Naive thymus-derived CD4-positive, alpha-beta T cell (primary cell): ENCODE measurements at regions not wholly inside any gene's neighbourhood (a gene's known extent, or its start where the extent isn't known, plus 50 kb on each side); places are given as distances from the start of the nearest gene placed in this dataset.
A peak's percentile ranks its signal among the peaks of the same experiment; 100 is the strongest.

Experiments used
- ATAC-seq: fragments of 150-1000 bp; cut with Tn5 transposase; 2 replicates; pipeline ENCODE4 v1.10.0; 2021; ENCODE audit warnings: mild to moderate bottlenecking, moderate library complexity
- CTCF ChIA-PET: fragments of 350-600 bp; sonication (Branson Sonifier 250); formaldehyde crosslinking; loops from one replicate; lab custom pipeline; 2021; ENCODE audit warnings: antibody characterized with exemption; lab: Charles Lee
- POLR2A ChIA-PET: fragments of 350-600 bp; sonication (Branson Sonifier 250); formaldehyde crosslinking; loops from one replicate; lab custom pipeline; 2021; ENCODE audit warnings: antibody characterized with exemption, inconsistent platforms; lab: Charles Lee
- DNase-seq, 9 donors: peaks; one replicate each; pipeline versions ENCODE4 v3.0.0 to v3.0.0-alpha.2; 2020 to 2022; ENCODE audit warnings: mixed read lengths in 1 of 9
- H3K27ac ChIP-seq: one replicate; pipeline ENCODE4 v1.7.0; 2013; ENCODE audit warnings: mild to moderate bottlenecking, low read depth, low read length, moderate library complexity
- H3K27me3 ChIP-seq, 2 donors: one replicate each; pipeline ENCODE4 v1.7.0; 2013; ENCODE audit warnings: low read length in 2 of 2, mild to moderate bottlenecking in 2 of 2, moderate library complexity in 2 of 2; ENCODE audit not compliant: control insufficient read depth in 2 of 2, insufficient read depth in 2 of 2
- H3K36me3 ChIP-seq, 3 experiments: 1 replicate in 2 of 3; 2 replicates in 1 of 3; pipeline ENCODE4 v1.7.0; 2013; ENCODE audit warnings: low read length in 3 of 3, mild to moderate bottlenecking in 3 of 3, moderate library complexity in 1 of 3; ENCODE audit not compliant: insufficient read depth in 3 of 3, control insufficient read depth in 2 of 3
- H3K4me1 ChIP-seq, 2 donors: one replicate each; pipeline ENCODE4 v1.7.0; 2013; ENCODE audit warnings: low read length in 2 of 2, mild to moderate bottlenecking in 2 of 2, moderate library complexity in 1 of 2; ENCODE audit not compliant: control insufficient read depth in 2 of 2, insufficient read depth in 2 of 2
- H3K4me3 ChIP-seq: 2 replicates; pipeline ENCODE4 v1.7.0; 2013; ENCODE audit warnings: mild to moderate bottlenecking, low read length
- H3K9me3 ChIP-seq, 3 experiments: 1 replicate in 2 of 3; 2 replicates in 1 of 3; pipeline ENCODE4 v1.7.0; 2013; ENCODE audit warnings: low read length in 3 of 3; ENCODE audit not compliant: control insufficient read depth in 2 of 3
- H3K27ac Mint-ChIP-seq, 9 donors: one replicate each; pipeline ENCODE4 v1.8.0; 2020 to 2022; ENCODE audit warnings: mixed read lengths in 9 of 9, mild to moderate bottlenecking in 8 of 9, moderate library complexity in 5 of 9, inconsistent platforms in 2 of 9
- H3K27me3 Mint-ChIP-seq, 5 donors: one replicate each; pipeline ENCODE4 v1.8.0; 2021 to 2022; ENCODE audit warnings: mixed read lengths in 5 of 5, mild to moderate bottlenecking in 1 of 5
- H3K36me3 Mint-ChIP-seq, 5 donors: one replicate each; pipeline ENCODE4 v1.8.0; 2020 to 2022; ENCODE audit warnings: mixed read lengths in 5 of 5, mild to moderate bottlenecking in 3 of 5, inconsistent platforms in 1 of 5
- H3K4me1 Mint-ChIP-seq, 7 donors: one replicate each; pipeline ENCODE4 v1.8.0; 2020 to 2022; ENCODE audit warnings: mixed read lengths in 7 of 7, mild to moderate bottlenecking in 3 of 7, inconsistent platforms in 1 of 7
- H3K4me3 Mint-ChIP-seq, 10 donors: one replicate each; pipeline ENCODE4 v1.8.0; 2020 to 2022; ENCODE audit warnings: mild to moderate bottlenecking in 10 of 10, mixed read lengths in 10 of 10, moderate library complexity in 6 of 10, inconsistent platforms in 2 of 10
- H3K9me3 Mint-ChIP-seq, 11 donors: one replicate each; pipeline ENCODE4 v1.8.0; 2020 to 2022; ENCODE audit warnings: mixed read lengths in 11 of 11, mild to moderate bottlenecking in 4 of 11, inconsistent platforms in 1 of 11, moderate library complexity in 1 of 11
- intact Hi-C, 2 donors: fragments of 100-400 bp; cut with micrococcal nuclease; formaldehyde crosslinking; loops; one replicate each; pipeline ENCODE4 v1.15.1; 2023

GRCh38 chr10:124285587-124286527 is 132.9 kb downstream of the OAT start:
- Mint-ChIP-seq H3K36me3 (no peaks in the 10 kb centered on the region), H3K27ac (peak overlapping the region in 1 of 9 donors; percentile 32), H3K4me1 (peaks cover 0 to 6% (median 0%) of the 10 kb centered on the region in 7 donors), H3K27me3 (no peaks in the 10 kb centered on the region), H3K4me3 (peak overlapping the region in 3 of 10 donors; percentile 2 to 55 (median 29)), H3K9me3 (no peaks in the 10 kb centered on the region)
- peak; percentile 40 for ATAC-seq
- Histone ChIP-seq H3K9me3 (no peaks in the 10 kb centered on the region), H3K36me3 (no peaks in the 10 kb centered on the region), H3K4me1 (no peaks in the 10 kb centered on the region), H3K27ac (no peak overlapping the region), H3K27me3 (no peaks in the 10 kb centered on the region), H3K4me3 (no peak overlapping the region)
- intact Hi-C loops: no loop called here
- ChIA-PET CTCF (no interaction called here), POLR2A (no interaction called here)
- DNase-seq: no peak

DNA sequence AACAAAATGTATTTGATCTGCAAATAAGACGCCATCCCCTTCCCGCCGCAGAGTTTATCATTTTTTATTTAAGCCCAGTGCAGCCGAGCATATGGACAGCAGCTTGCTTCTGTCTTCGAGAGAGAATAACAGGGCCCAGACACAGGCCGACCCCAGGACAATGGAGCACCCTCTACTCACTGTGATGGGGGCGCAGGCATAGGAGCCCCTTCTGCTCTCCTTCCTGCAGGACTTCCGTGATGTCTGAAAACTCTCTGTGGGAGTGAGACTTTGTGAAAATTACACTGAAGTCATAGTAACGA is 134.8 kb downstream of the OAT start:
- H3K4me1 Mint-ChIP-seq: peaks cover 0 to 3% (median 0%) of the 10 kb centered on the region in 7 donors
- no peak overlapping the region for H3K4me3 Mint-ChIP-seq
- no peak overlapping the region for H3K27ac ChIP-seq
- no peak for ATAC-seq
- H3K36me3 Mint-ChIP-seq: no peaks in the 10 kb centered on the region
- H3K36me3 ChIP-seq: no peaks in the 10 kb centered on the region
- no peaks in the 10 kb centered on the region for H3K4me1 ChIP-seq
- H3K4me3 ChIP-seq: no peak overlapping the region
- no peaks in the 10 kb centered on the region for H3K9me3 ChIP-seq
- peaks cover 0 to under 1% (median 0%) of the 10 kb centered on the region in 11 donors for H3K9me3 Mint-ChIP-seq
- H3K27ac Mint-ChIP-seq: no peak overlapping the region
- ChIA-PET CTCF (no interaction called here), POLR2A (no interaction called here)
- DNase-seq: no peak
- H3K27me3 ChIP-seq: no peaks in the 10 kb centered on the region
- H3K27me3 Mint-ChIP-seq: no peaks in the 10 kb centered on the region
- intact Hi-C loops: no loop called here

DNA sequence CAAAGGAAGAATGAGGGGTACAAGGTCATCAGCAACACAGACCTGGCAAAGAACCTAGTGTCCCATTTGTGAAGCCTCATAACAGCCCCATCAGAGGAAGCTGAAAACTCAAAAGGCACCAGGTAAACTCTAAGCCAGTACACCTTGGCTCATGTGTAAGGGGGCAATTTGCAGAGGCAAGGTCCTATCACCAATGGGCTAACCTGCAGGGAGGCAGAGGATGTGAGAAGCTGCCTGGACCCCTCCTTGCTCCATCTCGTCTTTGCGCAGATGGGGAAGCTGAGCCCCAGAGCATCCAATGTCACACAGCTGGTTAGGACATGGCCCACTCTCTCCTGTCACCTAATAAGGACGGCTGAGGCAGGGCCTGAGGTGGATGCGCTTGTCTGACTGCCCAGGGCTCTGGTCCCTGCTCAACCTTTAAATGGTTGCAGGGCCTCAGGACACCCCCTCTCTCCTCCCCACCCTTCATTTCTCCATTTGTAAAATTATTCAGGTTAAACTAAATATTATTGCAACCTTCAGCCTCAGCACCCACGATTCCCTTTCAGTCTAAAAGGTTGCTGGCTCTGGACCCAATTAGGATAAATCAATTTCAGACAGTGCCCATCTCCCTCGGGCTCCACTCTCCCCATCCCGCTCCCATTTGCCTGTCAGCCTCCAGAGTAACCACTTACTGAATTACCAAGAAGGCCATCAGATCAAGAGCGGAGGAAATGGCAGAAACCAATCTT is 135.3 kb downstream of the OAT start:
- CTCF ChIA-PET: no interaction called here
- Mint-ChIP-seq H3K27ac (no peak overlapping the region), H3K36me3 (no peaks in the 10 kb centered on the region), H3K27me3 (no peaks in the 10 kb centered on the region), H3K4me3 (no peak overlapping the region), H3K9me3 (peaks cover 0 to 6% (median 0%) of the 10 kb centered on the region in 11 donors), H3K4me1 (peaks cover 0 to 3% (median 0%) of the 10 kb centered on the region in 7 donors)
- H3K36me3 ChIP-seq: no peaks in the 10 kb centered on the region
- DNase-seq (no peak), ATAC-seq (no peak)
- POLR2A ChIA-PET: interaction anchor here (0.7 kb wide), 1 partner anchor 307 kb away, joined by 3 read pairs; no protein-coding TSS in a partner anchor
- no peak overlapping the region for H3K27ac ChIP-seq
- no peaks in the 10 kb centered on the region for H3K4me1 ChIP-seq
- H3K4me3 ChIP-seq: no peak overlapping the region
- H3K9me3 ChIP-seq: no peaks in the 10 kb centered on the region
- no peaks in the 10 kb centered on the region for H3K27me3 ChIP-seq
- intact Hi-C loops: no loop called here

- POLR2A ChIA-PET: interaction anchor here (0.7 kb wide), 1 partner anchor 308 kb away, joined by 3 read pairs; no protein-coding TSS in a partner anchor
- peaks cover 0 to 3% (median 0%) of the 10 kb centered on the region in 7 donors for H3K4me1 Mint-ChIP-seq
- intact Hi-C loops: no loop called here
Observed at GRCh38 chr10:124282326-124282725, 136.4 kb downstream of the OAT start.

GRCh38 chr10:124281666-124282065 is 137.1 kb downstream of the OAT start:
- ATAC-seq (no peak), DNase-seq (no peak)
- H3K36me3 ChIP-seq: no peaks in the 10 kb centered on the region
- Mint-ChIP-seq H3K4me3 (no peak overlapping the region), H3K36me3 (no peaks in the 10 kb centered on the region), H3K4me1 (peaks cover 0 to 3% (median 0%) of the 10 kb centered on the region in 7 donors), H3K27me3 (peaks cover 0 to 7% (median 0%) of the 10 kb centered on the region in 5 donors), H3K9me3 (peaks cover 0 to 6% (median 0%) of the 10 kb centered on the region in 11 donors), H3K27ac (no peak overlapping the region)
- H3K9me3 ChIP-seq: no peaks in the 10 kb centered on the region
- no peak overlapping the region for H3K4me3 ChIP-seq
- no peak overlapping the region for H3K27ac ChIP-seq
- CTCF ChIA-PET: no interaction called here
- POLR2A ChIA-PET: no interaction called here
- intact Hi-C loops: no loop called here
- H3K27me3 ChIP-seq: no peaks in the 10 kb centered on the region
- H3K4me1 ChIP-seq: no peaks in the 10 kb centered on the region

More at GRCh38 chr10:124282326-124282725, 136.4 kb downstream of the OAT start:
- H3K9me3 ChIP-seq: no peaks in the 10 kb centered on the region
- H3K27me3 ChIP-seq: no peaks in the 10 kb centered on the region
- H3K4me3 ChIP-seq: no peak overlapping the region
- Mint-ChIP-seq H3K36me3 (no peaks in the 10 kb centered on the region), H3K27ac (no peak overlapping the region), H3K4me3 (no peak overlapping the region), H3K9me3 (peaks cover 0 to 6% (median 0%) of the 10 kb centered on the region in 11 donors), H3K27me3 (peaks cover 0 to 2% (median 0%) of the 10 kb centered on the region in 5 donors)
- H3K27ac ChIP-seq: no peak overlapping the region
- ATAC-seq (no peak), DNase-seq (no peak)
- CTCF ChIA-PET: no interaction called here
- H3K4me1 ChIP-seq: no peaks in the 10 kb centered on the region
- no peaks in the 10 kb centered on the region for H3K36me3 ChIP-seq

GRCh38 chr10:124280916-124281315 is 137.8 kb downstream of the OAT start:
- intact Hi-C loops: no loop called here
- H3K36me3 Mint-ChIP-seq: no peaks in the 10 kb centered on the region
- POLR2A ChIA-PET: no interaction called here
- H3K4me3 ChIP-seq: no peak overlapping the region
- H3K27me3 Mint-ChIP-seq: peaks cover 0 to 7% (median 0%) of the 10 kb centered on the region in 5 donors
- H3K4me3 Mint-ChIP-seq: no peak overlapping the region
- DNase-seq (no peak), ATAC-seq (no peak)
- no peaks in the 10 kb centered on the region for H3K27me3 ChIP-seq
- CTCF ChIA-PET: no interaction called here
- H3K27ac ChIP-seq: no peak overlapping the region
- H3K36me3 ChIP-seq: no peaks in the 10 kb centered on the region
- no peaks in the 10 kb centered on the region for H3K9me3 ChIP-seq
- no peaks in the 10 kb centered on the region for H3K4me1 ChIP-seq
- H3K27ac Mint-ChIP-seq: no peak overlapping the region
- peaks cover 0 to 3% (median 0%) of the 10 kb centered on the region in 7 donors for H3K4me1 Mint-ChIP-seq
- H3K9me3 Mint-ChIP-seq: peaks cover 0 to 6% (median 0%) of the 10 kb centered on the region in 11 donors
